HS-27A (cell line): ENCODE measurements at regions not wholly inside any gene's neighbourhood (a gene's known extent, or its start where the extent isn't known, plus 50 kb on each side); places are given as distances from the start of the nearest gene placed in this dataset.

ENCODE experiments used
- DNase-seq: peaks from one replicate; pipeline ENCODE4 v3.0.0-alpha.2; 2012; ENCODE audit warnings: low read depth, missing footprints

- no peak for DNase-seq
Measured at GRCh38 chr11:45036733-45037132, 86.0 kb upstream of the TP53I11 start.

- no peak for DNase-seq
Measured at GRCh38 chr11:45037434-45038005, 86.8 kb upstream of the TP53I11 start.

- no peak for DNase-seq
Measured at GRCh38 chr11:45038923-45039322, 88.2 kb upstream of the TP53I11 start.

GRCh38 chr11:45041596-45041995 is 90.9 kb upstream of the TP53I11 start:
- DNase-seq: no peak

GRCh38 chr11:45042560-45042959 is 91.9 kb upstream of the TP53I11 start:
- no peak for DNase-seq

GRCh38 chr11:45043755-45044475 is 93.2 kb upstream of the TP53I11 start:
- DNase-seq: no peak

GRCh38 chr11:45045683-45046471 is 95.2 kb upstream of the TP53I11 start:
- DNase-seq: no peak

GRCh38 chr11:45048313-45048841 is 97.7 kb upstream of the TP53I11 start:
- DNase-seq: no peak

- no peak for DNase-seq
Measured at GRCh38 chr11:45048870-45049691, 97.4 kb upstream of the PRDM11 start.

GRCh38 chr11:45050111-45050510 is 96.3 kb upstream of the PRDM11 start:
- no peak for DNase-seq

- DNase-seq: no peak
Measured at GRCh38 chr11:45051621-45052020, 94.8 kb upstream of the PRDM11 start.

- DNase-seq: no peak
Measured at GRCh38 chr11:45052361-45052760, 94.1 kb upstream of the PRDM11 start.

GRCh38 chr11:45053736-45054446 is 92.5 kb upstream of the PRDM11 start:
- DNase-seq: no peak

GRCh38 chr11:45054956-45055355 is 91.5 kb upstream of the PRDM11 start:
- no peak for DNase-seq

GRCh38 chr11:45056529-45056928 is 89.9 kb upstream of the PRDM11 start:
- DNase-seq: no peak

GRCh38 chr11:45057938-45058646 is 88.3 kb upstream of the PRDM11 start:
- DNase-seq: no peak

- no peak for DNase-seq
Measured at GRCh38 chr11:45058647-45058950, 87.8 kb upstream of the PRDM11 start.

- DNase-seq: no peak
Measured at GRCh38 chr11:45060707-45061106, 85.7 kb upstream of the PRDM11 start.

GRCh38 chr11:45061641-45062040 is 84.8 kb upstream of the PRDM11 start:
- DNase-seq: no peak

GRCh38 chr11:45062115-45062514 is 84.3 kb upstream of the PRDM11 start:
- DNase-seq: no peak
